Ishikawa (cell line): ENCODE measurements at regions not wholly inside any gene's neighbourhood (a gene's known extent, or its start where the extent isn't known, plus 50 kb on each side); places are given as distances from the start of the nearest gene placed in this dataset.

Source experiments
- CREB1 ChIP-seq: IDR thresholded peaks from 2 replicates; pipeline ENCODE4 v1.6.1; 2012; ENCODE audit warnings: low read depth
- MAX ChIP-seq: IDR thresholded peaks from 2 replicates; pipeline ENCODE4 v1.6.1; 2012
- REST ChIP-seq: IDR thresholded peaks from 2 replicates; pipeline ENCODE4 v1.6.1; 2012; ENCODE audit warnings: low read depth, mild to moderate bottlenecking
- TAF1 ChIP-seq: IDR thresholded peaks from 2 replicates; pipeline ENCODE4 v1.6.1; 2012; ENCODE audit warnings: low read depth, mild to moderate bottlenecking
- TCF12 ChIP-seq: IDR thresholded peaks from 2 replicates; pipeline ENCODE4 v1.6.1; 2012; ENCODE audit warnings: low read depth
- TEAD4 ChIP-seq: IDR thresholded peaks from 2 replicates; pipeline ENCODE4 v1.6.1; 2012
- USF1 ChIP-seq: IDR thresholded peaks from 2 replicates; pipeline ENCODE4 v1.6.1; 2012

GRCh38 chr15:39177561-39177960, 403.3 kb upstream of the THBS1 start:
- TF ChIP-seq MAX (no peak), TAF1 (no peak), CREB1 (no peak), REST (no peak), TEAD4 (no peak), TCF12 (no peak), USF1 (no peak)
